ENCODE measurements at regions not wholly inside any gene's neighbourhood (a gene's known extent, or its start where the extent isn't known, plus 50 kb on each side); places are given as distances from the start of the nearest gene placed in this dataset.

- no peak for DNase-seq
These were observed 55.5 kb upstream of the CCDC167 start for GRCh38 chr6:37555040-37555781.

- DNase-seq: no peak
These were observed 54.8 kb upstream of the CCDC167 start for GRCh38 chr6:37554480-37554819.

- DNase-seq: no peak
These were observed 52.6 kb upstream of the CCDC167 start for GRCh38 chr6:37552267-37552666.

- DNase-seq: no peak
These were observed 52.2 kb upstream of the CCDC167 start for GRCh38 chr6:37551867-37552266.

GRCh38 chr6:37551446-37551845, 51.8 kb upstream of the CCDC167 start:
- no peak for DNase-seq

GRCh38 chr6:37551002-37551401, 51.3 kb upstream of the CCDC167 start:
- no peak for DNase-seq

- DNase-seq: no peak
These were observed 50.6 kb upstream of the CCDC167 start for GRCh38 chr6:37550191-37550831.

GRCh38 chr6:37549558-37549957, 49.9 kb upstream of the CCDC167 start:
- DNase-seq: no peak

Data from OCI-M1 (cell line).